ENCODE measurements at regions not wholly inside any gene's neighbourhood (a gene's known extent, or its start where the extent isn't known, plus 50 kb on each side); places are given as distances from the start of the nearest gene placed in this dataset.
A peak's percentile ranks its signal among the peaks of the same experiment; 100 is the strongest.

- TF ChIP-seq CTCF (IDR thresholded peaks at IDR 0.05; ENCODE audit: insufficient read depth, low read length): peak; percentile 13
- DNase-seq (ENCODE audit: low read depth): peak; percentile 90
- no peak overlapping the region for H3K4me3 ChIP-seq (ENCODE audit: low read depth, low read length)
Measured at GRCh38 chr2:224142397-224143312, 103.6 kb upstream of the SERPINE2 start.

GRCh38 chr2:224141304-224141703 lies 102.2 kb upstream of the SERPINE2 start:
- no peak overlapping the region for H3K4me3 ChIP-seq (ENCODE audit: low read depth, low read length)
- TF ChIP-seq CTCF (IDR thresholded peaks at IDR 0.05; ENCODE audit: insufficient read depth, low read length): no peak
- DNase-seq (ENCODE audit: low read depth): no peak

GRCh38 chr2:224137208-224137607 lies 98.1 kb upstream of the SERPINE2 start:
- no peak overlapping the region for H3K4me3 ChIP-seq (ENCODE audit: low read depth, low read length)
- no peak for TF ChIP-seq CTCF (IDR thresholded peaks at IDR 0.05; ENCODE audit: insufficient read depth, low read length)

GRCh38 chr2:224136396-224136795 lies 97.3 kb upstream of the SERPINE2 start:
- DNase-seq (ENCODE audit: low read depth): peak; percentile 31
- H3K4me3 ChIP-seq (ENCODE audit: low read depth, low read length): no peak overlapping the region
- no peak for TF ChIP-seq CTCF (IDR thresholded peaks at IDR 0.05; ENCODE audit: insufficient read depth, low read length)

More at GRCh38 chr2:224137208-224137607, 98.1 kb upstream of the SERPINE2 start:
- no peak for DNase-seq (ENCODE audit: low read depth)

- DNase-seq (ENCODE audit: low read depth): no peak
- H3K4me3 ChIP-seq (ENCODE audit: low read depth, low read length): no peak overlapping the region
Measured at GRCh38 chr2:224135881-224136280, 96.8 kb upstream of the SERPINE2 start.

GRCh38 chr2:224134003-224134734 lies 95.1 kb upstream of the SERPINE2 start:
- TF ChIP-seq CTCF (IDR thresholded peaks at IDR 0.05; ENCODE audit: insufficient read depth, low read length): no peak

More at GRCh38 chr2:224135881-224136280, 96.8 kb upstream of the SERPINE2 start:
- no peak for TF ChIP-seq CTCF (IDR thresholded peaks at IDR 0.05; ENCODE audit: insufficient read depth, low read length)

More at GRCh38 chr2:224134003-224134734, 95.1 kb upstream of the SERPINE2 start:
- no peak for DNase-seq (ENCODE audit: low read depth)
- H3K4me3 ChIP-seq (ENCODE audit: low read depth, low read length): no peak overlapping the region
